H9 (cell line): ENCODE measurements at regions not wholly inside any gene's neighbourhood (a gene's known extent, or its start where the extent isn't known, plus 50 kb on each side); places are given as distances from the start of the nearest gene placed in this dataset.

ENCODE experiments used
- DNase-seq: peaks from one replicate; pipeline ENCODE4 v3.0.0-alpha.2; 2017
- H2AFZ ChIP-seq: one replicate; pipeline ENCODE4 v1.6.1; 2013; ENCODE audit warnings: mild to moderate bottlenecking, low read length, control low read depth, moderate library complexity
- H2AK5ac ChIP-seq: 2 replicates; pipeline ENCODE4 v1.6.1; 2013; ENCODE audit warnings: low read length, control low read depth, mixed read lengths; ENCODE audit not compliant: insufficient read length
- H2BK120ac ChIP-seq: one replicate; pipeline ENCODE4 v1.6.1; 2013; ENCODE audit warnings: low read depth, mild to moderate bottlenecking, low read length, control low read depth, inconsistent platforms; ENCODE audit not compliant: poor library complexity, severe bottlenecking
- H2BK12ac ChIP-seq: 2 replicates; pipeline ENCODE4 v1.6.1; 2013; ENCODE audit warnings: low read length, control low read depth, mixed read lengths, low read depth; ENCODE audit not compliant: insufficient read length
- H2BK15ac ChIP-seq: 2 replicates; pipeline ENCODE4 v1.6.1; 2013; ENCODE audit warnings: low read depth, low read length, control low read depth
- H2BK20ac ChIP-seq: one replicate; pipeline ENCODE4 v1.6.1; 2013; ENCODE audit warnings: low read depth, mild to moderate bottlenecking, low read length, control low read depth, inconsistent platforms; ENCODE audit not compliant: poor library complexity, severe bottlenecking
- H2BK5ac ChIP-seq: 2 replicates; pipeline ENCODE4 v1.6.1; 2013; ENCODE audit warnings: low read length, control low read depth, mixed read lengths; ENCODE audit not compliant: insufficient read length
- H3K14ac ChIP-seq: 2 replicates; pipeline ENCODE4 v1.6.1; 2013; ENCODE audit warnings: low read length, control low read depth; ENCODE audit not compliant: insufficient read depth
- H3K18ac ChIP-seq: 2 replicates; pipeline ENCODE4 v1.6.1; 2013; ENCODE audit warnings: low read depth, mild to moderate bottlenecking, mixed read lengths, low read length, control low read depth; ENCODE audit not compliant: insufficient read length
- H3K23ac ChIP-seq: 2 replicates; pipeline ENCODE4 v1.6.1; 2013; ENCODE audit warnings: low read length, control low read depth, mixed read lengths, low read depth; ENCODE audit not compliant: insufficient read length
- H3K23me2 ChIP-seq: 2 replicates; pipeline ENCODE4 v1.6.1; 2013; ENCODE audit warnings: low read depth, mild to moderate bottlenecking, mixed read lengths, low read length, control low read depth; ENCODE audit not compliant: insufficient read length, poor library complexity, severe bottlenecking
- H3K27ac ChIP-seq: 2 replicates; pipeline ENCODE4 v1.5.1; 2013; ENCODE audit warnings: low read length, control low read depth, mixed read lengths, low read depth; ENCODE audit not compliant: insufficient read length
- H3K27me3 ChIP-seq: 2 replicates; pipeline ENCODE4 v1.6.1; 2013; ENCODE audit warnings: low read length, control low read depth, inconsistent platforms; ENCODE audit not compliant: insufficient read depth
- H3K4ac ChIP-seq: 2 replicates; pipeline ENCODE4 v1.6.1; 2013; ENCODE audit warnings: low read depth, mild to moderate bottlenecking, control low read depth, inconsistent platforms, low read length, moderate library complexity
- H3K4me1 ChIP-seq: 2 replicates; pipeline ENCODE4 v1.6.1; 2013; ENCODE audit warnings: low read length, control low read depth, inconsistent platforms; ENCODE audit not compliant: insufficient read depth
- H3K4me2 ChIP-seq: 2 replicates; pipeline ENCODE4 v1.6.1; 2013; ENCODE audit warnings: low read length, control low read depth, mixed read lengths; ENCODE audit not compliant: insufficient read length, insufficient read depth
- H3K56ac ChIP-seq: 2 replicates; pipeline ENCODE4 v1.6.1; 2013; ENCODE audit warnings: low read depth, mild to moderate bottlenecking, mixed read lengths, low read length, control low read depth; ENCODE audit not compliant: insufficient read length
- H3K79me1 ChIP-seq: 2 replicates; pipeline ENCODE4 v1.6.1; 2013; ENCODE audit warnings: low read depth, mild to moderate bottlenecking, moderate library complexity, low read length, control low read depth, inconsistent platforms; ENCODE audit not compliant: insufficient read depth, poor library complexity, severe bottlenecking
- H3K79me2 ChIP-seq: 2 replicates; pipeline ENCODE4 v1.6.1; 2013; ENCODE audit warnings: low read length, control low read depth, inconsistent platforms; ENCODE audit not compliant: insufficient read depth
- H3K9ac ChIP-seq: 2 replicates; pipeline ENCODE4 v1.6.1; 2013; ENCODE audit warnings: low read length, control low read depth, mixed read lengths; ENCODE audit not compliant: insufficient read length; ENCODE audit errors: extremely low read depth
- H3K9me3 ChIP-seq: one replicate; pipeline ENCODE4 v1.6.1; 2013; ENCODE audit warnings: low read depth, low read length, inconsistent platforms; ENCODE audit not compliant: control insufficient read depth
- H3T11ph ChIP-seq: one replicate; pipeline ENCODE4 v1.6.1; 2013; ENCODE audit warnings: mild to moderate bottlenecking, low read length, control low read depth, inconsistent platforms
- H4K20me1 ChIP-seq: one replicate; pipeline ENCODE4 v1.6.1; 2013; ENCODE audit not compliant: control insufficient read depth, insufficient read length, insufficient read depth
- H4K5ac ChIP-seq: 2 replicates; pipeline ENCODE4 v1.6.1; 2013; ENCODE audit warnings: low read depth, mild to moderate bottlenecking, mixed read lengths, low read length, control low read depth; ENCODE audit not compliant: insufficient read length
- H4K8ac ChIP-seq: replicated peaks from 2 replicates; pipeline ENCODE4 v1.6.1; 2013; ENCODE audit warnings: low read length, control low read depth, mixed read lengths, low read depth; ENCODE audit not compliant: insufficient read length
- H4K91ac ChIP-seq: 2 replicates; pipeline ENCODE4 v1.6.1; 2013; ENCODE audit warnings: low read depth, mild to moderate bottlenecking, moderate library complexity, mixed read lengths, low read length, control low read depth; ENCODE audit not compliant: insufficient read length
- H3K27ac Mint-ChIP-seq, 3 experiments: 2 replicates in 2 of 3; 3 replicates in 1 of 3; pipeline ENCODE4 v1.8.0; 2020 to 2021; ENCODE audit warnings: mixed read lengths in 3 of 3, mild to moderate bottlenecking in 1 of 3, moderate library complexity in 1 of 3
- H3K27me3 Mint-ChIP-seq: 2 replicates; pipeline ENCODE4 v1.8.0; 2021; ENCODE audit warnings: low read depth, mild to moderate bottlenecking, moderate library complexity, mixed read lengths
- H3K36me3 Mint-ChIP-seq, 3 experiments: 2 replicates in 2 of 3; 3 replicates in 1 of 3; pipeline ENCODE4 v1.8.0; 2020 to 2021; ENCODE audit warnings: low read depth in 3 of 3, mixed read lengths in 3 of 3; ENCODE audit not compliant: insufficient read depth in 1 of 3
- H3K4me1 Mint-ChIP-seq, 2 experiments: 2 replicates each; pipeline ENCODE4 v1.8.0; 2020; ENCODE audit warnings: mixed read lengths in 2 of 2
- H3K4me3 Mint-ChIP-seq, 2 experiments: 2 replicates in 1 of 2; 3 replicates in 1 of 2; pipeline ENCODE4 v1.8.0; 2020 to 2021; ENCODE audit warnings: mild to moderate bottlenecking in 2 of 2, mixed read lengths in 2 of 2, moderate library complexity in 1 of 2
- H3K9me3 Mint-ChIP-seq, 2 experiments: 2 replicates in 1 of 2; 3 replicates in 1 of 2; pipeline ENCODE4 v1.8.0; 2020; ENCODE audit warnings: mild to moderate bottlenecking in 2 of 2, mixed read lengths in 2 of 2, moderate library complexity in 1 of 2
- CTCF ChIP-seq: fragments of 200-600 bp; sonication (generic); conservative IDR thresholded peaks from 3 replicates; pipeline ENCODE4 v1.8.0; 2021; ENCODE audit warnings: antibody characterized with exemption, mild to moderate bottlenecking
- WGBS: extraction: QIAGEN DNeasy Blood & Tissue Kit; methylation state at CpG from one replicate; pipeline ENCODE4 v1.1.7; 2013; ENCODE audit warnings: missing lambda C conversion rate, low lambda C conversion rate, mixed read lengths; ENCODE audit not compliant: insufficient read length; ENCODE audit errors: extremely low coverage; 5-methylcytosine and 5-hydroxymethylcytosine counted together

GRCh38 chr16:55047903-55048497 lies 117.3 kb downstream of the IRX5 start:
- H3K23me2 ChIP-seq = no peaks in the 10 kb centered on the region
- Mint-ChIP-seq H3K27me3 (peaks cover 1% of the 10 kb centered on the region), H3K9me3 (no peaks in the 10 kb centered on the region), H3K27ac (no peak overlapping the region), H3K4me3 (no peak overlapping the region), H3K4me1 (no peaks in the 10 kb centered on the region), H3K36me3 (no peaks in the 10 kb centered on the region)
- no peak overlapping the region for H3K4ac ChIP-seq
- H2BK120ac ChIP-seq = no peak overlapping the region
- no peaks in the 10 kb centered on the region for H3K27me3 ChIP-seq
- no peak overlapping the region for H2BK15ac ChIP-seq
- H3K27ac ChIP-seq = no peak overlapping the region
- H3K56ac ChIP-seq = no peak overlapping the region
- H3K18ac ChIP-seq = no peak overlapping the region
- TF ChIP-seq CTCF = no peak
- no peak overlapping the region for H3K23ac ChIP-seq
- H3K79me2 ChIP-seq = no peaks in the 10 kb centered on the region
- no peak overlapping the region for H2AFZ ChIP-seq
- H4K91ac ChIP-seq = no peak overlapping the region
- H3K4me1 ChIP-seq = no peaks in the 10 kb centered on the region
- H4K5ac ChIP-seq = no peak overlapping the region
- H3T11ph ChIP-seq = no peak overlapping the region
- DNase-seq = no peak
- no peak overlapping the region for H2BK20ac ChIP-seq
- H4K8ac ChIP-seq = no peak overlapping the region
- H2BK12ac ChIP-seq = no peak overlapping the region
- WGBS = no CpG with 5 or more reads among the region's 8 CpGs
- no peak overlapping the region for H2AK5ac ChIP-seq
- H4K20me1 ChIP-seq = no peaks in the 10 kb centered on the region
- no peak overlapping the region for H2BK5ac ChIP-seq
- H3K79me1 ChIP-seq = no peaks in the 10 kb centered on the region
- H3K9me3 ChIP-seq = no peaks in the 10 kb centered on the region
- no peak overlapping the region for H3K4me2 ChIP-seq
- H3K9ac ChIP-seq = no peak overlapping the region
- no peak overlapping the region; the same call in 1 of the 2 replicates for H3K14ac ChIP-seq
